ENCODE measurements at regions not wholly inside any gene's neighbourhood (a gene's known extent, or its start where the extent isn't known, plus 50 kb on each side); places are given as distances from the start of the nearest gene placed in this dataset.
"Not testable (repeated sequence)": the region's sequence is repeated elsewhere in the genome, so short reads cannot be mapped to it uniquely, and the experiment has no call there.

- DNase-seq, result no peak
Measured at GRCh38 chr2:19646987-19647386, 254.8 kb downstream of the TTC32 start.

- no peak for DNase-seq
Measured at GRCh38 chr2:19644763-19645162, 257.0 kb downstream of the TTC32 start.

- DNase-seq, result no peak
Measured at GRCh38 chr2:19643117-19643518, 258.7 kb downstream of the TTC32 start.

- DNase-seq, result no peak
Measured at GRCh38 chr2:19642501-19642900, 259.3 kb downstream of the TTC32 start.

- DNase-seq, result no peak
Measured at GRCh38 chr2:19635951-19636510, 265.8 kb downstream of the TTC32 start.

GRCh38 chr2:19632403-19632991 is 269.3 kb downstream of the TTC32 start:
- DNase-seq, result no peak

GRCh38 chr2:19631871-19632270 is 269.9 kb downstream of the TTC32 start:
- DNase-seq, result no peak

GRCh38 chr2:19630921-19631320 is 270.9 kb downstream of the TTC32 start:
- no peak for DNase-seq

- DNase-seq, result no peak
Measured at GRCh38 chr2:19627359-19627758, 268.9 kb upstream of the OSR1 start.

GRCh38 chr2:19623488-19623887 is 265.1 kb upstream of the OSR1 start:
- DNase-seq, result no peak

- DNase-seq, result no peak
Measured at GRCh38 chr2:19617257-19617848, 258.9 kb upstream of the OSR1 start.

- DNase-seq, result not testable (repeated sequence)
Measured at GRCh38 chr2:19615402-19615801, 257.0 kb upstream of the OSR1 start.

GRCh38 chr2:19614066-19614465 is 255.6 kb upstream of the OSR1 start:
- DNase-seq, result no peak

GRCh38 chr2:19611491-19612332 is 253.3 kb upstream of the OSR1 start:
- no peak for DNase-seq

GRCh38 chr2:19609266-19609665 is 250.8 kb upstream of the OSR1 start:
- DNase-seq, result no peak

- DNase-seq, result no peak
Measured at GRCh38 chr2:19607931-19608771, 249.7 kb upstream of the OSR1 start.

- DNase-seq, result no peak
Measured at GRCh38 chr2:19607400-19607799, 249.0 kb upstream of the OSR1 start.

GRCh38 chr2:19600982-19601381 is 242.6 kb upstream of the OSR1 start:
- DNase-seq, result no peak

- DNase-seq, result no peak
Measured at GRCh38 chr2:19600506-19600905, 242.1 kb upstream of the OSR1 start.

- no peak for DNase-seq
Measured at GRCh38 chr2:19598971-19599370, 240.5 kb upstream of the OSR1 start.

GRCh38 chr2:19592197-19592596 is 233.8 kb upstream of the OSR1 start:
- DNase-seq, result no peak

GRCh38 chr2:19589791-19590190 is 231.4 kb upstream of the OSR1 start:
- no peak for DNase-seq

GRCh38 chr2:19580830-19581229 is 222.4 kb upstream of the OSR1 start:
- no peak for DNase-seq
